HEK293T (cell line): ENCODE measurements at regions not wholly inside any gene's neighbourhood (a gene's known extent, or its start where the extent isn't known, plus 50 kb on each side); places are given as distances from the start of the nearest gene placed in this dataset.

ENCODE experiments used
- CTCF ChIA-PET: fragments of 350-600 bp; formaldehyde crosslinking; extraction: SDS; loops from one replicate; lab custom pipeline; 2021; ENCODE audit warnings: antibody characterized with exemption, inconsistent platforms; lab: Yijun Ruan, JAX
- POLR2A ChIA-PET: fragments of 350-600 bp; formaldehyde crosslinking; extraction: SDS; loops from one replicate; lab custom pipeline; 2020; ENCODE audit warnings: antibody characterized with exemption, inconsistent platforms; lab: Yijun Ruan, JAX
- DNase-seq: peaks from one replicate; pipeline ENCODE4 v3.0.0; 2012; ENCODE audit warnings: mixed read lengths; ENCODE audit errors: extremely low spot score
- ARNT ChIP-seq: fragments of 450-650 bp; IDR thresholded peaks from 2 replicates; pipeline ENCODE4 v1.6.1; 2017; ENCODE audit warnings: mild to moderate bottlenecking
- BHLHE40 ChIP-seq: fragments of 450-650 bp; IDR thresholded peaks from 2 replicates; pipeline ENCODE4 v1.6.1; 2016; ENCODE audit warnings: mild to moderate bottlenecking, moderate library complexity, borderline replicate concordance
- CTBP1 ChIP-seq: fragments of 450-650 bp; IDR thresholded peaks from 2 replicates; pipeline ENCODE4 v1.6.1; 2016; ENCODE audit warnings: borderline replicate concordance
- ELF4 ChIP-seq: fragments of 450-650 bp; IDR thresholded peaks from 2 replicates; pipeline ENCODE4 v1.6.1; 2017; ENCODE audit warnings: antibody characterized with exemption
- FOXA1 ChIP-seq: fragments of 450-650 bp; IDR thresholded peaks from 2 replicates; pipeline ENCODE4 v1.6.1; 2016; ENCODE audit warnings: mild to moderate bottlenecking
- FOXK2 ChIP-seq: fragments of 450-650 bp; IDR thresholded peaks from 2 replicates; pipeline ENCODE4 v1.6.1; 2016; ENCODE audit warnings: mild to moderate bottlenecking
- FOXM1 ChIP-seq: fragments of 450-650 bp; IDR thresholded peaks from 2 replicates; pipeline ENCODE4 v1.6.1; 2017; ENCODE audit warnings: mild to moderate bottlenecking, borderline replicate concordance
- HDGF ChIP-seq: fragments of 450-650 bp; IDR thresholded peaks from 2 replicates; pipeline ENCODE4 v1.6.1; 2017; ENCODE audit warnings: antibody characterized with exemption, borderline replicate concordance
- L3MBTL2 ChIP-seq: fragments of 450-650 bp; conservative IDR thresholded peaks from 2 replicates; pipeline ENCODE4 v1.6.1; 2016; ENCODE audit warnings: mild to moderate bottlenecking
- LEF1 ChIP-seq: fragments of 450-650 bp; IDR thresholded peaks from 2 replicates; pipeline ENCODE4 v1.6.1; 2017; ENCODE audit warnings: mild to moderate bottlenecking, borderline replicate concordance
- NFRKB ChIP-seq: fragments of 450-650 bp; IDR thresholded peaks from 2 replicates; pipeline ENCODE4 v1.6.1; 2016; ENCODE audit warnings: mild to moderate bottlenecking, moderate library complexity
- PKNOX1 ChIP-seq: fragments of 450-650 bp; IDR thresholded peaks from 2 replicates; pipeline ENCODE4 v1.6.1; 2016
- SP1 ChIP-seq: fragments of 450-650 bp; IDR thresholded peaks from 2 replicates; pipeline ENCODE4 v1.6.1; 2017
- SUZ12 ChIP-seq: fragments of 450-650 bp; IDR thresholded peaks from 2 replicates; pipeline ENCODE4 v1.6.1; 2016; ENCODE audit warnings: mild to moderate bottlenecking
- TARDBP ChIP-seq: fragments of 450-650 bp; IDR thresholded peaks from 2 replicates; pipeline ENCODE4 v1.6.1; 2016
- ZNF384 ChIP-seq: fragments of 450-650 bp; IDR thresholded peaks from 2 replicates; pipeline ENCODE4 v1.6.1; 2016

- POLR2A ChIA-PET = no interaction called here
- DNase-seq = no peak
- TF ChIP-seq BHLHE40 = no peak
- no peak for TF ChIP-seq ELF4
- no peak for TF ChIP-seq PKNOX1
- TF ChIP-seq ZNF384 = no peak
- TF ChIP-seq TARDBP = no peak
- TF ChIP-seq FOXK2 = no peak
- TF ChIP-seq LEF1 = no peak
- no peak for TF ChIP-seq FOXA1
- no peak for TF ChIP-seq L3MBTL2
- TF ChIP-seq CTBP1 = no peak
- no peak for TF ChIP-seq SP1
- TF ChIP-seq SUZ12 = no peak
- TF ChIP-seq FOXM1 = no peak
- TF ChIP-seq NFRKB = no peak
- TF ChIP-seq HDGF = no peak
- no peak for TF ChIP-seq ARNT
- CTCF ChIA-PET = no interaction called here
Observed at GRCh38 chr16:64047207-64047606, 1074.7 kb downstream of the CDH11 start.

GRCh38 chr16:64035337-64035736 is 1086.5 kb downstream of the CDH11 start:
- POLR2A ChIA-PET = no interaction called here
- CTCF ChIA-PET = no interaction called here
- no peak for TF ChIP-seq PKNOX1
- TF ChIP-seq SUZ12 = no peak
- TF ChIP-seq L3MBTL2 = no peak
- no peak for TF ChIP-seq CTBP1
- no peak for TF ChIP-seq ELF4
- TF ChIP-seq LEF1 = no peak
- TF ChIP-seq ZNF384 = no peak
- TF ChIP-seq ARNT = no peak
- no peak for TF ChIP-seq FOXK2
- TF ChIP-seq TARDBP = no peak
- TF ChIP-seq NFRKB = no peak
- no peak for TF ChIP-seq BHLHE40
- no peak for TF ChIP-seq HDGF
- TF ChIP-seq FOXM1 = no peak
- no peak for TF ChIP-seq FOXA1
- TF ChIP-seq SP1 = no peak
- DNase-seq = no peak

GRCh38 chr16:64019339-64019738 is 1102.5 kb downstream of the CDH11 start:
- ChIA-PET POLR2A (no interaction called here), CTCF (no interaction called here)
- DNase-seq = no peak
- TF ChIP-seq ARNT = no peak
- TF ChIP-seq NFRKB = no peak
- no peak for TF ChIP-seq TARDBP
- no peak for TF ChIP-seq LEF1
- no peak for TF ChIP-seq CTBP1
- no peak for TF ChIP-seq BHLHE40
- no peak for TF ChIP-seq HDGF
- TF ChIP-seq FOXK2 = no peak
- no peak for TF ChIP-seq FOXM1
- no peak for TF ChIP-seq ZNF384
- TF ChIP-seq SUZ12 = no peak
- no peak for TF ChIP-seq ELF4
- no peak for TF ChIP-seq L3MBTL2
- no peak for TF ChIP-seq SP1
- TF ChIP-seq FOXA1 = no peak
- no peak for TF ChIP-seq PKNOX1

- ChIA-PET POLR2A (no interaction called here), CTCF (no interaction called here)
- TF ChIP-seq TARDBP = no peak
- TF ChIP-seq SP1 = no peak
- no peak for TF ChIP-seq HDGF
- no peak for TF ChIP-seq L3MBTL2
- no peak for TF ChIP-seq CTBP1
- no peak for TF ChIP-seq ELF4
- no peak for TF ChIP-seq ZNF384
- TF ChIP-seq ARNT = no peak
- TF ChIP-seq BHLHE40 = no peak
- TF ChIP-seq SUZ12 = no peak
- no peak for TF ChIP-seq FOXA1
- TF ChIP-seq LEF1 = no peak
- TF ChIP-seq PKNOX1 = no peak
- no peak for TF ChIP-seq FOXM1
- DNase-seq = no peak
Observed at GRCh38 chr16:64017796-64018195, 1104.1 kb downstream of the CDH11 start.

GRCh38 chr16:64013856-64014255 is 1108.0 kb downstream of the CDH11 start:
- ChIA-PET CTCF (interaction anchor here (0.6 kb wide), 1 partner anchor 39 kb away, joined by 6 read pairs; no protein-coding TSS in a partner anchor), POLR2A (no interaction called here)

More at GRCh38 chr16:64013856-64014255, 1108.0 kb downstream of the CDH11 start:
- TF ChIP-seq FOXK2 (no peak), FOXM1 (no peak), HDGF (no peak), ZNF384 (no peak), L3MBTL2 (no peak), ARNT (no peak), CTBP1 (no peak)
- no peak for DNase-seq
